ENCODE measurements at regions not wholly inside any gene's neighbourhood (a gene's known extent, or its start where the extent isn't known, plus 50 kb on each side); places are given as distances from the start of the nearest gene placed in this dataset.
"Not testable (repeated sequence)": the region's sequence is repeated elsewhere in the genome, so short reads cannot be mapped to it uniquely, and the experiment has no call there.

DNA sequence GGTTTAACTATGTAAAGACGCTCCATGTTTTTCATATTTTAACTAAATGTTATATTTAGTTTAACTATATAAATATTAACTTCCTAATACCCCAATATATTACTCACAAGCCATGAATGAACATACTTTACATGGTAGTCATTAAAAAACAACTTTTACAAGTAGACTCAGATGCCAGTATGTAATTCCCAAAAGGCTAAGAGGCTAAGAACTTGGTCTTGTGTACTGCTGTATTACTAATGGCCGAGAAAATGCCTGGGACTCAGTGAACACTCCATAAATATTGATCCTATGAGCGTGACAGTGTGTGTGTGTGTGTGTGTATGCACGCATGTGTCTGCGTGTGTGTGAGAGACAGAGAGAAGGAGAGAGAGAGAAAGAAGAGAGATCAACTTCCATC is 2342.0 kb upstream of the PCDH20 start:
- not testable (repeated sequence) for TF ChIP-seq POLR2A, EP300 (IDR thresholded peaks at IDR 0.05)
- TF ChIP-seq, protein P1, sequence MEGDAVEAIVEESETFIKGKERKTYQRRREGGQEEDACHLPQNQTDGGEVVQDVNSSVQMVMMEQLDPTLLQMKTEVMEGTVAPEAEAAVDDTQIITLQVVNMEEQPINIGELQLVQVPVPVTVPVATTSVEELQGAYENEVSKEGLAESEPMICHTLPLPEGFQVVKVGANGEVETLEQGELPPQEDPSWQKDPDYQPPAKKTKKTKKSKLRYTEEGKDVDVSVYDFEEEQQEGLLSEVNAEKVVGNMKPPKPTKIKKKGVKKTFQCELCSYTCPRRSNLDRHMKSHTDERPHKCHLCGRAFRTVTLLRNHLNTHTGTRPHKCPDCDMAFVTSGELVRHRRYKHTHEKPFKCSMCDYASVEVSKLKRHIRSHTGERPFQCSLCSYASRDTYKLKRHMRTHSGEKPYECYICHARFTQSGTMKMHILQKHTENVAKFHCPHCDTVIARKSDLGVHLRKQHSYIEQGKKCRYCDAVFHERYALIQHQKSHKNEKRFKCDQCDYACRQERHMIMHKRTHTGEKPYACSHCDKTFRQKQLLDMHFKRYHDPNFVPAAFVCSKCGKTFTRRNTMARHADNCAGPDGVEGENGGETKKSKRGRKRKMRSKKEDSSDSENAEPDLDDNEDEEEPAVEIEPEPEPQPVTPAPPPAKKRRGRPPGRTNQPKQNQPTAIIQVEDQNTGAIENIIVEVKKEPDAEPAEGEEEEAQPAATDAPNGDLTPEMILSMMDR (IDR thresholded peaks at IDR 0.05) = not testable (repeated sequence)

Data from ovary (tissue), 3 donors.